ENCODE measurements at regions not wholly inside any gene's neighbourhood (a gene's known extent, or its start where the extent isn't known, plus 50 kb on each side); places are given as distances from the start of the nearest gene placed in this dataset.

DNA sequence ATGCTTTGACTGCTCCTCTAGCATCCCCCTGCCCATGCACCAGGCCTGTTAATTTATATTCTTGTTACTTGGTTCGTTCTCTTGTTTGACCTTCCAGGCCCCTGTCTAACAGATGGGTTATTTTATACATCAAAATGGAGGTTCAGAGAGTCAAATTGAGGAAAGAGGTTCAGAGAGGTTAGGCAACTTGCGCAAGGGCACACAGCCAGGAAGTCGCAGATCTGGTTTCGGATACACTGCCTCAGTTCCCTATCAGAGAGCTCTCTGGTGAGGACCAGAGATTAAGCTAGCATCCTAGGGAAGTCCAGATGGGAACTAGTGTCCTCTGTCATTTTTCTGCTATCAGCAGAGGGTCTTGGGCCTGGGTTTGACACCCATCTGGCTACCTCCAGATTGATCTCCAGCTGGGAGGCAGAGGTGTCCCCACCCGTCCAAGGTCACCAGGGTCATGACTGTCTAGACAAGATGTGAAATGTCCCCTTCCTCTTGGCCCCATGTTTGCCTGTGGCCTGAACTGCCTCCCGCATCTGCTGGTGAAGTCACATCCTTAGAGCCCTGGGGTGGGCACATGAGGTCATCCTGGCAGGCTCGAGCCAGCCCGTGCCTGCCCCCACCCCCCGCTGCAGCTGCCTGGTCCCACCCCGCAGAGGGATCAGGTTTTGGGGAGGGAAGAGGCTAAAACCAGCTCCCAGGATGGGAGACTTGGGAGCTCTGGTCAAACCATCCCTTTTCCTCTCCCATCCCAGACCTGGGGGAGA, 84.3 kb upstream of the NCOR2 start:
- no peak overlapping the region for H3K4me2 ChIP-seq (ENCODE audit: control insufficient read depth, extremely low read depth, insufficient read depth, low read depth, low read length)
- peaks cover 5% of the 10 kb centered on the region for H3K9me3 ChIP-seq (ENCODE audit: control insufficient read depth, low read depth, low read length)
- dilution Hi-C loops (cut with MboI; ENCODE audit: extremely low pct_ligation_motif_present, low sequenced_read_pairs) = no loop called here

DNA sequence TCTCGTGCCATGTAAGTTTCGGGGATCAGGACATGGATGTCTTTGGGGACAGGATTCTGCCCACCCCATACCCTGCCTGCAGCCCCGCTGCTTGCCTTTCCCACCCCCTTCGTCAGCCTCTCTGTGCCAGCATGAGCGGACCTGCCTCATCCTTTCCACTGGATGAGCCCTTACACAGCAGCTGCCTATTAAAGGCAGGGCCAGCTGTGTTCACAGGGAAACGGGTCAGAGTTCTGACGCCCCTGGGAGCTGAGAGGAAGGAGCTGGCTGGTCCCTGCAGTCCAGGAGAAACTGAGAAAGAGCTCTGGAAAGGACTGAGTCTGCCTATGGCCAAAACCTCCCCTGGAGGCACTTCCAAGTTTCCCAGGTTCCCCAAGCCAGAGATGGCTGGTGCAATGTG, 83.5 kb upstream of the NCOR2 start:
- Histone ChIP-seq H2AFZ (ENCODE audit: control insufficient read depth, low read length) (no peak overlapping the region), H3K36me3 (ENCODE audit: control insufficient read depth in 2 of 2, extremely low read depth in 1 of 2, insufficient read depth in 2 of 2, low read length in 2 of 2) (no peaks in the 10 kb centered on the region), H3K9me3 (ENCODE audit: control insufficient read depth, low read depth, low read length) (peaks cover 5% of the 10 kb centered on the region), H4K20me1 (ENCODE audit: control insufficient read depth, extremely low read depth, insufficient read depth, low read length) (no peaks in the 10 kb centered on the region), H3K27ac (ENCODE audit: control insufficient read depth, insufficient read depth, low read length) (no peak overlapping the region), H3K9ac (ENCODE audit: control insufficient read depth, extremely low read depth, insufficient read depth, low read length) (no peak overlapping the region), H3K79me2 (ENCODE audit: control insufficient read depth, insufficient read depth, low read length) (no peaks in the 10 kb centered on the region), H3K27me3 (ENCODE audit: control insufficient read depth, extremely low read depth, insufficient read depth, low read length) (peaks cover 6% of the 10 kb centered on the region), H3K4me3 (ENCODE audit: control insufficient read depth in 2 of 3, extremely low read depth in 1 of 3, insufficient read depth in 2 of 3, low read depth in 1 of 3, low read length in 3 of 3) (no peak overlapping the region), H3K4me1 (ENCODE audit: control insufficient read depth, extremely low read depth, insufficient read depth, low read length) (peaks cover 15% of the 10 kb centered on the region), H3K4me2 (ENCODE audit: control insufficient read depth, extremely low read depth, insufficient read depth, low read depth, low read length) (no peak overlapping the region), H3K9me1 (ENCODE audit: control insufficient read depth, extremely low read depth, insufficient read depth, low read length) (no peaks in the 10 kb centered on the region)
- TF ChIP-seq CTCF (optimal IDR thresholded peaks at IDR 0.05 in 1 of 3, IDR thresholded peaks at IDR 0.05 in 1 of 3, conservative IDR thresholded peaks at IDR 0.05 in 1 of 3; ENCODE audit: extremely low read depth in 1 of 3, insufficient read depth in 2 of 3, low read length in 3 of 3) (no peak), EZH2 (IDR thresholded peaks at IDR 0.05; ENCODE audit: low read length) (no peak)
- dilution Hi-C loops (cut with MboI; ENCODE audit: extremely low pct_ligation_motif_present, low sequenced_read_pairs) = no loop called here
- DNase-seq (ENCODE audit: low read depth, low spot score) (no peak), FAIRE-seq (no peak)

More for the DNA sequence above, 84.3 kb upstream of the NCOR2 start:
- DNase-seq (ENCODE audit: low read depth, low spot score) (no peak), FAIRE-seq (no peak)
- H3K27me3 ChIP-seq (ENCODE audit: control insufficient read depth, extremely low read depth, insufficient read depth, low read length) = peaks cover 6% of the 10 kb centered on the region
- TF ChIP-seq EZH2 (IDR thresholded peaks at IDR 0.05; ENCODE audit: low read length) = no peak
- TF ChIP-seq CTCF (optimal IDR thresholded peaks at IDR 0.05 in 1 of 3, IDR thresholded peaks at IDR 0.05 in 1 of 3, conservative IDR thresholded peaks at IDR 0.05 in 1 of 3; ENCODE audit: extremely low read depth in 1 of 3, insufficient read depth in 2 of 3, low read length in 3 of 3) = no peak
- H3K9me1 ChIP-seq (ENCODE audit: control insufficient read depth, extremely low read depth, insufficient read depth, low read length) = no peaks in the 10 kb centered on the region
- no peak overlapping the region for H3K4me3 ChIP-seq (ENCODE audit: control insufficient read depth in 2 of 3, extremely low read depth in 1 of 3, insufficient read depth in 2 of 3, low read depth in 1 of 3, low read length in 3 of 3)
- H3K27ac ChIP-seq (ENCODE audit: control insufficient read depth, insufficient read depth, low read length) = no peak overlapping the region
- H3K4me1 ChIP-seq (ENCODE audit: control insufficient read depth, extremely low read depth, insufficient read depth, low read length) = peaks cover 15% of the 10 kb centered on the region
- no peak overlapping the region for H3K9ac ChIP-seq (ENCODE audit: control insufficient read depth, extremely low read depth, insufficient read depth, low read length)
- H2AFZ ChIP-seq (ENCODE audit: control insufficient read depth, low read length) = no peak overlapping the region
- no peaks in the 10 kb centered on the region for H3K36me3 ChIP-seq (ENCODE audit: control insufficient read depth in 2 of 2, extremely low read depth in 1 of 2, insufficient read depth in 2 of 2, low read length in 2 of 2)
- no peaks in the 10 kb centered on the region for H3K79me2 ChIP-seq (ENCODE audit: control insufficient read depth, insufficient read depth, low read length)
- H4K20me1 ChIP-seq (ENCODE audit: control insufficient read depth, extremely low read depth, insufficient read depth, low read length) = no peaks in the 10 kb centered on the region
